GM12878 (cell line): ENCODE measurements at regions not wholly inside any gene's neighbourhood (a gene's known extent, or its start where the extent isn't known, plus 50 kb on each side); places are given as distances from the start of the nearest gene placed in this dataset.

ENCODE experiments used
- ATAC-seq: fragments of 200-7000 bp; cut with Tn5 transposase; 3 replicates; pipeline ENCODE4 v1.9.1; 2020; ENCODE audit warnings: mild to moderate bottlenecking, moderate library complexity
- BruUV-seq: library from RNA; stranded (reverse); fragments of 400-500 nt; replicated peaks from 2 replicates; lab custom pipeline; 2021; lab: Mats Ljungman, UMichigan
- CTCF ChIA-PET: fragments of 300-600 bp; sonication (Branson Sonifier 250); formaldehyde crosslinking; extraction: SDS; loops from one replicate; lab custom pipeline; 2021; ENCODE audit warnings: inconsistent platforms; lab: Yijun Ruan, JAX
- POLR2A ChIA-PET: fragments of 350-600 bp; formaldehyde crosslinking; extraction: SDS; loops from one replicate; lab custom pipeline; 2021; ENCODE audit warnings: inconsistent platforms; lab: Charles Lee
- RAD21 ChIA-PET: fragments of 300-600 bp; sonication (Branson Sonifier 250); formaldehyde crosslinking; loops from one replicate; lab custom pipeline; 2023; ENCODE audit warnings: antibody characterized with exemption; ENCODE audit not compliant: unreplicated experiment; lab: Charles Lee
- SMC1A ChIA-PET: fragments of 300-600 bp; sonication (Branson Sonifier 250); formaldehyde crosslinking; loops from one replicate; lab custom pipeline; 2023; ENCODE audit not compliant: unreplicated experiment, uncharacterized antibody; lab: Charles Lee
- DNase-seq: peaks from one replicate; pipeline ENCODE4 v3.0.0-alpha.2; 2011; ENCODE audit warnings: low read depth, low spot score
- FAIRE-seq: peaks from 3 replicates; lab custom pipeline; 2011; peaks lifted over from hg19 to GRCh38; lab: Jason Lieb, UNC
- H2AFZ ChIP-seq: 2 replicates; pipeline ENCODE4 v1.6.0; 2011; ENCODE audit warnings: low read depth, low read length, control low read depth; ENCODE audit not compliant: control insufficient read depth
- H3K27ac ChIP-seq: 2 replicates; pipeline ENCODE4 v1.5.1; 2011; ENCODE audit warnings: control low read depth; ENCODE audit not compliant: control insufficient read depth, insufficient read depth
- H3K27me3 ChIP-seq, 2 experiments: replicated peaks in 1 of 2; 2 replicates each; pipeline versions ENCODE4 v1.6.0 to v1.6.1; 2011; ENCODE audit warnings: low read length in 1 of 2; ENCODE audit not compliant: control insufficient read depth in 2 of 2, insufficient read depth in 2 of 2
- H3K36me3 ChIP-seq, 2 experiments: 2 replicates each; pipeline ENCODE4 v1.5.1; 2011; ENCODE audit warnings: low read length in 1 of 2; ENCODE audit not compliant: control insufficient read depth in 2 of 2, insufficient read depth in 2 of 2
- H3K4me1 ChIP-seq: 2 replicates; pipeline ENCODE4 v1.6.1; 2011; ENCODE audit warnings: mild to moderate bottlenecking, low read length, moderate library complexity, mixed read lengths; ENCODE audit not compliant: control insufficient read depth, insufficient read depth
- H3K4me2 ChIP-seq: 2 replicates; pipeline ENCODE4 v1.6.0; 2011; ENCODE audit warnings: control low read depth; ENCODE audit not compliant: control insufficient read depth, insufficient read depth
- H3K4me3 ChIP-seq: fragments of 200-600 bp; sonication (generic); 2 replicates; pipeline ENCODE4 v1.5.1; 2016
- H3K79me2 ChIP-seq: 2 replicates; pipeline ENCODE4 v1.6.0; 2011; ENCODE audit warnings: low read length; ENCODE audit not compliant: control insufficient read depth, insufficient read depth
- H3K9ac ChIP-seq: 2 replicates; pipeline ENCODE4 v1.8.0; 2011; ENCODE audit warnings: low read length, control low read depth, mixed read lengths; ENCODE audit not compliant: control insufficient read depth, insufficient read depth
- H3K9me3 ChIP-seq: replicated peaks from 3 replicates; pipeline ENCODE4 v1.5.1; 2011; ENCODE audit warnings: mild to moderate bottlenecking, low read length; ENCODE audit not compliant: control insufficient read depth, insufficient read depth
- H4K20me1 ChIP-seq: 2 replicates; pipeline ENCODE4 v1.6.0; 2011; ENCODE audit not compliant: control insufficient read depth, insufficient read depth
- ASH2L ChIP-seq: fragments of 300-600, 200-600 bp; sonication (generic); IDR thresholded peaks from 2 replicates; pipeline ENCODE4 v1.6.1; 2017; ENCODE audit warnings: low read depth, mild to moderate bottlenecking, borderline replicate concordance
- ETV6 ChIP-seq, 2 experiments: fragments of 450-650 bp in 1 of 2; IDR thresholded peaks in 1 of 2; conservative IDR thresholded peaks in 1 of 2; 2 replicates each; pipeline ENCODE4 v1.6.1; 2014; ENCODE audit warnings: antibody characterized with exemption in 1 of 2, borderline replicate concordance in 1 of 2, low read depth in 1 of 2, mild to moderate bottlenecking in 1 of 2, moderate library complexity in 1 of 2
- HDAC2 ChIP-seq: fragments of 200-600 bp; sonication (generic); IDR thresholded peaks from 2 replicates; pipeline ENCODE4 v1.6.1; 2017
- JUND ChIP-seq: IDR thresholded peaks from 2 replicates; pipeline ENCODE4 v1.6.1; 2012; ENCODE audit warnings: low read depth, mild to moderate bottlenecking, low read length, improper control_type of control experiment, moderate library complexity
- MEF2B ChIP-seq: fragments of 450-650 bp; IDR thresholded peaks from 2 replicates; pipeline ENCODE4 v1.6.1; 2018; ENCODE audit warnings: mild to moderate bottlenecking, moderate library complexity; ENCODE audit not compliant: partially characterized antibody, poor library complexity, severe bottlenecking
- TBL1XR1 ChIP-seq: IDR thresholded peaks from 2 replicates; pipeline ENCODE4 v1.6.1; 2012; ENCODE audit warnings: low read depth, low read length, improper control_type of control experiment
- ZNF384 ChIP-seq: IDR thresholded peaks from 2 replicates; pipeline ENCODE4 v1.6.1; 2012; ENCODE audit warnings: low read depth, mild to moderate bottlenecking, low read length, improper control_type of control experiment, borderline replicate concordance
- in situ Hi-C: fragments of 300-500 bp; cut with MboI; formaldehyde crosslinking; loops from 9 replicates; pipeline ENCODE4 v1.14.3; 2018; ENCODE audit warnings: mixed read lengths
- intact Hi-C: fragments of 100-400 bp; cut with micrococcal nuclease; formaldehyde crosslinking; loops from one replicate; pipeline ENCODE4 v1.14.2; 2022; ENCODE audit not compliant: unreplicated experiment
- TF ChIP-seq, protein P1 (sequence below): IDR thresholded peaks from 2 replicates; pipeline ENCODE4 v1.6.1; 2011; ENCODE audit warnings: low read depth, low read length, improper control_type of control experiment, borderline replicate concordance

GRCh38 chr14:44030831-44031383, 476.2 kb downstream of the FSCB start (continued):
- TF ChIP-seq, protein P1, sequence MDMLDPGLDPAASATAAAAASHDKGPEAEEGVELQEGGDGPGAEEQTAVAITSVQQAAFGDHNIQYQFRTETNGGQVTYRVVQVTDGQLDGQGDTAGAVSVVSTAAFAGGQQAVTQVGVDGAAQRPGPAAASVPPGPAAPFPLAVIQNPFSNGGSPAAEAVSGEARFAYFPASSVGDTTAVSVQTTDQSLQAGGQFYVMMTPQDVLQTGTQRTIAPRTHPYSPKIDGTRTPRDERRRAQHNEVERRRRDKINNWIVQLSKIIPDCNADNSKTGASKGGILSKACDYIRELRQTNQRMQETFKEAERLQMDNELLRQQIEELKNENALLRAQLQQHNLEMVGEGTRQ, result no peak
- no peak for TF ChIP-seq MEF2B
- no peak for TF ChIP-seq TBL1XR1
- TF ChIP-seq, all 136 proteins: peak for 0

DNA sequence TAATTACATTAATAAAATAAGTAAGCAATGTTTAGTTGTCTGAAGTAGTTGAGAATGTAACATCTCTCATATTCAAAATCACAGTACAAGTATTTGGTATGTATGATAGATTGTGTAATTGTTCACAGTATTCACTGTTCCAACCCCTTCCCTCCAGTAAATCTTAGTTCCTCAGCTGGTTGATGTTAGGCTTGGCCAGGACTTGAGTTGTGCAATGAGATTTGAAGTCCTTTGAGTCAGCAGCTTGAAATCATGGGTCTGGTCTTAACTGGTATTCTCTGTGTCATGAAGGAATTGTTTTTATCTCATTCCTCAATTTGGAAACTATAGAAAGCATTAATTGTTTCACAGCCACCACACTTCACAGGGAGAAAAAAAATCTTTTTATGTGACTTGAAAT, 477.1 kb downstream of the FSCB start:
- Histone ChIP-seq H4K20me1 (no peaks in the 10 kb centered on the region), H3K4me3 (no peak overlapping the region), H2AFZ (no peak overlapping the region), H3K27me3 (no peaks in the 10 kb centered on the region), H3K79me2 (no peaks in the 10 kb centered on the region), H3K9me3 (no peaks in the 10 kb centered on the region), H3K36me3 (no peaks in the 10 kb centered on the region), H3K4me2 (no peak overlapping the region), H3K4me1 (no peaks in the 10 kb centered on the region), H3K9ac (no peak overlapping the region), H3K27ac (no peak overlapping the region)
- ATAC-seq (no peak), FAIRE-seq (no peak), DNase-seq (no peak)
- POLR2A ChIA-PET, result no interaction called here
- in situ Hi-C loops (no loop called here), intact Hi-C loops (no loop called here)
- no TSS peak for BruUV-seq
- TF ChIP-seq JUND (no peak), ETV6 (conservative IDR thresholded peaks at IDR 0.05 in 1 of 2, IDR thresholded peaks at IDR 0.05 in 1 of 2; ENCODE audit: borderline replicate concordance in 1 of 2, low read depth in 1 of 2) (no peak), ZNF384 (no peak), HDAC2 (no peak), ASH2L (no peak)
- CTCF ChIA-PET, result no interaction called here
- SMC1A ChIA-PET, result no interaction called here
- RAD21 ChIA-PET, result no interaction called here
